Pancreas (tissue), 10 donors: ENCODE measurements at regions not wholly inside any gene's neighbourhood (a gene's known extent, or its start where the extent isn't known, plus 50 kb on each side); places are given as distances from the start of the nearest gene placed in this dataset.
"Not testable (repeated sequence)": the region's sequence is repeated elsewhere in the genome, so short reads cannot be mapped to it uniquely, and the experiment has no call there.

Experiments used
- ATAC-seq, 4 donors: fragments of 200-7000 bp; cut with Tn5 transposase; one replicate each; pipeline versions ENCODE4 v1.8.0 to v1.9.1; 2020; ENCODE audit warnings: mild to moderate bottlenecking in 4 of 4, moderate library complexity in 4 of 4
- DNase-seq, 6 donors: peaks; one replicate each; pipeline ENCODE4 v3.0.0-alpha.2; 2020
- FAIRE-seq: peaks from 2 replicates; lab custom pipeline; 2012; peaks lifted over from hg19 to GRCh38; lab: Jason Lieb, UNC
- H3K27ac ChIP-seq, 4 donors: fragments of 200-600 bp; sonication (generic); 1 replicate in 3 of 4; 2 replicates in 1 of 4; pipeline versions ENCODE4 v1.5.0 to v1.8.0; 2020
- H3K27me3 ChIP-seq, 4 donors: fragments of 200-600 bp; one replicate each; pipeline ENCODE4 v1.8.0; 2021
- H3K36me3 ChIP-seq, 3 donors: fragments of 200-600 bp; sonication (generic) in 1 of 3; one replicate each; pipeline versions ENCODE4 v1.5.0 to v1.8.0; 2020 to 2021
- H3K4me1 ChIP-seq, 3 donors: fragments of 200-600 bp; one replicate each; pipeline ENCODE4 v1.8.0; 2021
- H3K4me3 ChIP-seq, 4 donors: fragments of 200-600 bp; sonication (generic) in 2 of 4; one replicate each; pipeline versions ENCODE4 v1.5.0 to v1.8.0; 2020 to 2021
- H3K9me3 ChIP-seq, 4 donors: fragments of 200-600 bp; one replicate each; pipeline ENCODE4 v1.8.0; 2021
- CTCF ChIP-seq, 4 donors: fragments of 200-600 bp; sonication (generic) in 3 of 4; IDR thresholded peaks; one replicate each; pipeline versions ENCODE4 v1.5.0 to v1.8.0; 2021; ENCODE audit warnings: antibody characterized with exemption in 4 of 4
- WGBS, 2 donors: extraction: QIAGEN DNeasy Blood & Tissue Kit; methylation state at CpG; one replicate each; pipeline ENCODE4 v1.1.7; 2013; 5-methylcytosine and 5-hydroxymethylcytosine counted together
- intact Hi-C, 3 donors: fragments of 100-400 bp; cut with DNase I; formaldehyde crosslinking; loops; one replicate each; pipeline versions ENCODE4 v1.11.1 to v1.14.2; 2022
- donor health status: healthy with polysubstance abuse.
- donor health status: DM: no; HTN: no; CAD: no; lungs with moderate emphysema.
- donor health status: DM: no; HTN: no; CAD: no.
- donor health status: control.
- donor health status: control.
- donor health status: Bipolar disorder and iron deficiency.
- donor health status: DM: yes; HTN: yes; CAD: no.
- donor health status: DM: no; HTN: no; CAD: no.
- donor health status: DM: no; HTN: no; CAD: no.
- donor health status: DM: yes; HTN: yes; CAD: no.

GRCh38 chrY:16454799-16455198 is 1425.2 kb downstream of the CDY2B start:
- no peak overlapping the region for H3K27ac ChIP-seq
- FAIRE-seq (no peak), DNase-seq (no peak), ATAC-seq (no peak)
- 24% methylated on average over 2 of the region's 2 CpGs; no CpG with 5 or more reads in 1 of the 2 donors for WGBS, 2 donors
- no peak overlapping the region for H3K4me3 ChIP-seq
- no peaks in the 10 kb centered on the region for H3K4me1 ChIP-seq
- H3K36me3 ChIP-seq, result no peaks in the 10 kb centered on the region
- no peaks in the 10 kb centered on the region for H3K9me3 ChIP-seq
- intact Hi-C loops, result no loop called here
- H3K27me3 ChIP-seq, result no peaks in the 10 kb centered on the region
- no peak for TF ChIP-seq CTCF (IDR thresholded peaks at IDR 0.05)

DNA sequence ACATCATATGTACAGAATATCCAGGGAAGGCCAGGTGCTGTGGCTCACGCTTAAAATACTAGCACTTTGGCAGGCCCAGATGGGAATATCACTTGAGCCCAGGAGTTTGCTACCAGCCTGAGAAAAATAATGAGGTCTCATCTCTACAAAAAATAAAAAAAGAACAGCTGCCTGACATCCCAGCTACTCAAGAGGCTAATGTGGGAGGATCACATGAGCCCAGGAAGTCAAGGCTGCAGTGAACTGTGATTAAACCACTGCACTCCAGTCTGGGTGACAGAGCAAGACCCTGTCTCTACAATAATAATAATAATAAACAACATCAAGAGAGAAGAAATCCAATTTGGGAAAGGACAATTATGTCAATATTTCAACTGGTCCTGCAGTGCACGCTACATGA is 1433.9 kb downstream of the CDY2B start:
- H3K27me3 ChIP-seq, result no peaks in the 10 kb centered on the region
- no peak for TF ChIP-seq CTCF (IDR thresholded peaks at IDR 0.05)
- no peaks in the 10 kb centered on the region for H3K36me3 ChIP-seq
- WGBS, 2 donors, result 72% methylated on average over 2 of the region's 2 CpGs; no CpG with 5 or more reads in 1 of the 2 donors
- no peak for DNase-seq
- FAIRE-seq, result no peak
- H3K27ac ChIP-seq, result no peak overlapping the region
- no peak overlapping the region for H3K4me3 ChIP-seq
- no peak for ATAC-seq
- intact Hi-C loops, result no loop called here
- no peaks in the 10 kb centered on the region for H3K9me3 ChIP-seq
- no peaks in the 10 kb centered on the region for H3K4me1 ChIP-seq

DNA sequence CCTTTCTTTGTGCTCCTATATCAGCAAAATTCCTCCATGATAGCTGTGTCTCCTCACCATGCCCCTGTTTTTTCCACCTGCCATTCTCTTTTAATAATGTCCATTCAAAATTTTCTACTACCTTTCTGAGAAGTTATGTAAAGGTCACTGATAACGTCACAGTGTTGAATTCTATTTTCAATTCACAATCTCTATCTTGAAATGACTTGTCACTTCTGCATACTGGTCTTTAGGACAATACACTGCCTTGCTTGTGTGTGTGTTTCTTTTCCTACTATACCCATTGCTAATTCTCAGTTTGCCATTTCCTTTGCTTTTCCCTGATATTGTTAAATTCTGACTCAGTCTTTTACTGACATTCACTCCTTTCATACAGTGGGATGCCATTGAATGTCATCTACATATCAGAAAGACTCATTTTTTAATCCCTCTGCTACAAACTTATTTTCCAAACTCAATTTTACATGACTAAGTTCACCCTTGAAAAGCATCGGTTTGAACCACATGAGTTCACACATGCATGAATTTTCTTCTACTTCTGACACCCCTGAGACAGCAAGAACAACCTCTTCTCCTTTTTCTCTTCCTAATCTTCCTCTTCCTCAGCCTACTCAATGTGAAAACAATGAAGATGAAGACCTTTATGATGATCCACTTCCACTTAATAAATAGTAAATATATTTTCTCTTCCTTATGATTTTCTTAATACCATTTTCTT is 1470.7 kb downstream of the CDY2B start:
- DNase-seq, FAIRE-seq, H3K9me3 ChIP-seq, H3K36me3 ChIP-seq, H3K27ac ChIP-seq, H3K4me3 ChIP-seq, intact Hi-C loops, ATAC-seq, H3K4me1 ChIP-seq, H3K27me3 ChIP-seq: not testable (repeated sequence)
- WGBS, 2 donors, result no CpG with 5 or more reads among the region's 2 CpGs

GRCh38 chrY:16379458-16379857 is 1500.6 kb downstream of the CDY2B start:
- intact Hi-C loops, H3K36me3 ChIP-seq, H3K4me3 ChIP-seq, ATAC-seq, DNase-seq, H3K4me1 ChIP-seq, FAIRE-seq, H3K9me3 ChIP-seq, H3K27me3 ChIP-seq, H3K27ac ChIP-seq: not testable (repeated sequence)
- WGBS, 2 donors, result 32% methylated on average over 3 of the region's 4 CpGs; no CpG with 5 or more reads in 1 of the 2 donors

GRCh38 chrY:16341592-16341991 is 1538.4 kb downstream of the CDY2B start:
- FAIRE-seq, H3K9me3 ChIP-seq, H3K27me3 ChIP-seq, ATAC-seq, intact Hi-C loops, H3K36me3 ChIP-seq, DNase-seq, H3K4me1 ChIP-seq, H3K4me3 ChIP-seq, H3K27ac ChIP-seq: not testable (repeated sequence)
- no CpG with 5 or more reads among the region's 1 CpG for WGBS, 2 donors

DNA sequence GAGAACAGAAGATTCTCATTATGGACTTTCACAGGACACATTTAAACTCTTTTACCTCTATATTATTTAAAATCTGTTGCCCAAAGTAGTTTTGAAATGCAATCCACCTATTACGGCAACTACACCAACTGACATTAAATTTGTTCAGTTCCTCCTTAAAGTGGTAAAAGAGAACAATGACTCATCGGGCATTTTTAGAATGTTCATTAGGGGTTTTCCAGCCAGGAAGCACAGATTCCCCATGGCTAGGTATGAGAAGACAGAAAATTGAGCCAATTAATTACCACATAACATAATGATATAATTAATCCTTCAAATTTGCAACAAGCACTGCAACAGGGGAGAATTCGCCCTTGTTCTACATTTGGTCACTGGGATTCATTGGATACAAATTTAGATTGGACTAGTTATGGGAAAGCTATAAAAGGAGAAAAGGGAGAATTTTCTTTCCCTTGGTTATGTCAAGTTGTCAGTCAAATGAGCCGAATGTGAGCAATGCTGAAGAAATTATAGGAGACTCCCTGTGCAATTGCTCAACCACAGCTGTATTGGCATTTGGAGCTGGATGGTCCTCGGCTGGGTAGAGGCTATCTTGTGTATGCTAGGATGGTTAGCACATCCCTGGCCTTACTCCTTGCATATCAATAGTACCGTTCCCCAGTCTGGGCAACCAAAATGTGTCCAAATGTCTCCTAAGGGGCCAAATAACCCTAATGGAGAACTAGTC is 1549.8 kb downstream of the CDY2B start:
- not testable (repeated sequence) for H3K27ac ChIP-seq, FAIRE-seq
- WGBS, 2 donors, result no CpG with 5 or more reads among the region's 6 CpGs

DNA sequence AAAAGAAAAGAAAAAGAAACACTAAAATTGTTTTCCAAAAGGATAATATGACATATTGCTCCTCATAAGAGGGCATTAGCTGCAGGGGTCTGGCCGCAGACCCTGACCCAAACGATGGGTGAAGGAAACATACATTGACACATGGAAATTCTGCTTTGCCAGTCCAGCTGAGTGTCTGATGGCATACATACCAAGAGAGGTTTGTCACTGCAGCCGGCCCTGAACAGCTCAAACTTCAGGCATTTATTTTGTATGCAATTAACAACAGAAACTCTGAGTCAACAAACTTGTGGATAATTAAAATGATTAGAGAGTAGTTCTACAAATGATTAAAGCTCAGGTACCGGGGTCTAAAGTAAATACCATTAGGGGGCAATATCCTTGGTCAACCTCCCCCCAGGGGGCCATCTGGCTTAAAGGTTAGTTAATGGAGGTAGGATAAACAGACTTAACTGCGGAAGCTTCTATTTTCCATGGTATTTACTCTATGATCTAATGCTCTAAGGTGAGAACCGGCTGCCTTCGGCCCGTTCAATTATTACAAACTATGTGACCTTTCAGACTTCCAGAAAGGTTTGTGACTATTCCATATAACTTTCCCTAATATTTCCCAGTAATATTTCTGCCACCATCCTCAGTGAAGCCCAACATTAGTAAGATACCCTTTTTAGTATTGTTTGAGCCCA is 1550.7 kb downstream of the CDY2B start:
- H3K27me3 ChIP-seq, H3K27ac ChIP-seq, intact Hi-C loops, H3K4me1 ChIP-seq, H3K4me3 ChIP-seq, H3K9me3 ChIP-seq, FAIRE-seq, H3K36me3 ChIP-seq, ATAC-seq, DNase-seq: not testable (repeated sequence)
- no CpG with 5 or more reads among the region's 8 CpGs for WGBS, 2 donors

More for the DNA sequence above, 1549.8 kb downstream of the CDY2B start:
- H3K4me3 ChIP-seq, H3K27me3 ChIP-seq, ATAC-seq, H3K36me3 ChIP-seq, H3K4me1 ChIP-seq, H3K9me3 ChIP-seq, DNase-seq, intact Hi-C loops: not testable (repeated sequence)
